Sciatic nerve (tissue), 2 donors: ENCODE measurements at regions not wholly inside any gene's neighbourhood (a gene's known extent, or its start where the extent isn't known, plus 50 kb on each side); places are given as distances from the start of the nearest gene placed in this dataset.
"Not testable (repeated sequence)": the region's sequence is repeated elsewhere in the genome, so short reads cannot be mapped to it uniquely, and the experiment has no call there.

Experiments used
- ATAC-seq: fragments of 200-7000 bp; cut with Tn5 transposase; one replicate; pipeline ENCODE4 v1.9.1; 2020; ENCODE audit warnings: mild to moderate bottlenecking, moderate library complexity
- DNase-seq: peaks from one replicate; pipeline ENCODE4 v3.0.0-alpha.2; 2020; ENCODE audit warnings: low spot score
- intact Hi-C: fragments of 100-400 bp; cut with DNase I; formaldehyde crosslinking; loops from one replicate; pipeline ENCODE4 v1.14.2; 2022
- donor health status: DM: no; HTN: no; CAD: no.
- donor health status: DM: no; HTN: no; CAD: no.

DNA sequence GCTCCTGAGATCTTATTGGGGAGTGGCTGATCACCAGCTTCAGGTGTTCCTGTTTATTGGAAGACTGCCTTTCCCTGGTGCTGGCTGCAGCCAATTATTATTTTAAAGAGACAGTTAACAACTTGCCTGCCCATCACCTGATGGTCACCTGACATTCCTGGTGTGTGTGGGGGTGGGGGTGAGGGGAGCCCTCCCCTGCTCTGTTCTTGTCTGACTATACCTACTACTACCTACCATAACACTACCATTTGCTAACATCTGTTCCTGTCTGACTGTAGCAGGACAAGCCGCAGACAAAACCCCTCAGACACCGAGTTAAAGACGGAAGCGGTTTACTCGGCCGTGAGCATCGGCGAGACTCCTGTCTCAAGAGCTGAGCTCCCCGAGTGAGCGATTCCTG, 54.9 kb upstream of the NBPF3 start:
- intact Hi-C loops, result no loop called here
- DNase-seq (no peak), ATAC-seq (no peak)

DNA sequence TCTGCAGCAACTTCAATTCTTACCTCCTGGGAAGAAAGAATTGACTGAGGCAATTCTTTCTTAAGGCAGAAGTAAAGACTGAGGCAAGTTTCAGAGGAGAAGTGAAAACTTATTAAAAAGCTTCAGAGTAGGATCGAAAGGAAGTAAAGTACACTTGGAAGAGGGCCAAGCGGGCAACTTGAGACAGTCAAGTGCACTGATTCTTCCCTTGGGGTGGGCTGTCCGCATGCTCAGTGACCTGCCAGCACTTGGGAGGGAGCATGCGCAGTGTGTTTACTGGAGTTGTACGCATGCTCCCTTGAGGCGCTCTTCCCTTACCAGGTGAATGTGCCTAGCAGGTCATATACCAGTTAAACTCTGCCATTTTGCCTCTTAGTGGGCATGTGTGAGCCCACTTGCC, 55.3 kb upstream of the NBPF3 start:
- no peak for DNase-seq
- no peak for ATAC-seq
- intact Hi-C loops, result no loop called here

DNA sequence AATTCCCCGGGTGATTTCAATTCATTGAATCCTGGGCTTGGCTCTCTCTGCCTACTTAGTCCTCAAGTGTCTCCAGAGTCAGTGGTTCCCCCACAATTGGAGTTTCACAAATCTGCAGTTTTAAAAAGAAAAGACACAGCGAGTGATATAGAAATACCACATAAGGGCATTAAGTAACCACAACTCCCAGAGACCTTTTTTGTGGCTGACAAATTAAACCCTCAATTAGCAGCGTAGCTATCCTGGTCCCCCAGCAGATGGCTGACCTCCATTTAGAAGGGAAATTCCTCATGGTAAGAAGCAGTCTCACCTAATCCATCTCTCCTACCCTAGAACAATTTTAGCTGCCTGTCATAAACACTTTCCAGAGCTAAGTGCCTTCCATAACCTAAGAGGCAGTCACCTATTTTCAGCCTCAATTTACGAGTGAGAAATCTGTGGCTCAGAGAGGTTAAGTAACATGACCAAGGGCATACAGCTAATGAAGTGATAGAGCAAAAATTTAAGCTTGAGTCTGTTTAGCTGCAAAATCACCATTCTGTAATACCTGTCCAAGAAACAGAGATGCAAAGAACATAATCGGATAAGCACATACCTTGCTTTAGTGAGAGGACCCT, 56.0 kb upstream of the NBPF3 start:
- DNase-seq (no peak), ATAC-seq (no peak)
- intact Hi-C loops, result no loop called here

DNA sequence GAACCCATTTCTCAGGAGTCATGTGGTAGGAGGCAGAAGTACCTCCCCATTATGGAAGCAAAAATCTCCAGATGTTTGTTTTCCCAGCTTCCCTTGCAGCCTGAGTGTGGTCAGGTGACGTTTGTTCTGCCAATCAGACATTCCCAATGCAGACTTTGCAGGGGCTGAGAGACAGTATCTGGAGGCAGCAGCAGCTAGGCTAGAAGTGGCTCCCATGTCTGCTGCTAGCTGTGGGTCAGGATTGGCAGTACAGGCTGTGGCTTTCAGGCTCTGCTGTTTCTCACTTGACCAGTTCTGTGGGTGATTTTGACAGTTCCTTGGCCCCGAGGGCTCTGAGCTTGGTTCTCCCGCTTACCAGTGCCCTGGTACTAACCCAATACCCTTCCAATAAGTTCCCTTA, 58.6 kb upstream of the NBPF3 start:
- DNase-seq, result no peak
- intact Hi-C loops, result no loop called here
- ATAC-seq, result no peak

DNA sequence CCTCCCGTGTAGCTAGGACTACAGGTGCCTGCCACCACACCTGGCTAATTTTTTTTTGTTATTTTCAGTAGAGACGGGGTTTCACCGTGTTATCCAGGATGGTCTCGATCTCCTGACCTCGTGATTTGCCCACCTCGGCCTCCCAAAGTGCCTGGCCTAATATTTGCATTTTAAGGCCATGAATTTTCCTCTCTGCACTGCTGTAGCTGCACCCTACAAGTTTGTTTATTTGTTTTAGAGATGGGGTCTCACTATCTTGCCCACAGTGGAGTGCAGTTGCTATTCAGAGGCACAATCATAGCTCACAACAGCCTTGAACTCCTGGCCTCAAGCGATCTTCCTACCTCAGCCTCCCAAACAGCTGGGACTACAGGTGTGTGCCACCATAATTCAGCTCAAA, 59.8 kb upstream of the NBPF3 start:
- intact Hi-C loops, DNase-seq, ATAC-seq: not testable (repeated sequence)

DNA sequence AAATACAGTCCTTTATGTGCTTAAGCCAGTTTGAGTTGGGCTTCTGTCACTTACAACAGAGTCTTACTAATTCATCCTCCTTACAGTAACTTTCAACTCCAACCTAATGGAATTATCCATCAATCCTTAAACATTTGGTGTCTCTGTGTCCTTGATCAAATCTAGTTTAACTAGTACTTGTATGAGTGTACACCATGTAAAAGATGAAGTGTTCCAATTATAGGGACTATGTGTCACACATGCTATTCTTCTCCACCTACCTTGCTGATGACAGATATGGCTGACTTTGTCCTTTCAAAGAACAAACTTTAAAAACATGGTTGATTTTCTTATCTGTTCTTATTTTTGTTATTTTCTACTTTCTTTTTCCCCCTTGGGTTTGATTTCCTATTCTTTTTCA, 60.4 kb upstream of the NBPF3 start:
- intact Hi-C loops, result no loop called here
- DNase-seq (no peak), ATAC-seq (no peak)

DNA sequence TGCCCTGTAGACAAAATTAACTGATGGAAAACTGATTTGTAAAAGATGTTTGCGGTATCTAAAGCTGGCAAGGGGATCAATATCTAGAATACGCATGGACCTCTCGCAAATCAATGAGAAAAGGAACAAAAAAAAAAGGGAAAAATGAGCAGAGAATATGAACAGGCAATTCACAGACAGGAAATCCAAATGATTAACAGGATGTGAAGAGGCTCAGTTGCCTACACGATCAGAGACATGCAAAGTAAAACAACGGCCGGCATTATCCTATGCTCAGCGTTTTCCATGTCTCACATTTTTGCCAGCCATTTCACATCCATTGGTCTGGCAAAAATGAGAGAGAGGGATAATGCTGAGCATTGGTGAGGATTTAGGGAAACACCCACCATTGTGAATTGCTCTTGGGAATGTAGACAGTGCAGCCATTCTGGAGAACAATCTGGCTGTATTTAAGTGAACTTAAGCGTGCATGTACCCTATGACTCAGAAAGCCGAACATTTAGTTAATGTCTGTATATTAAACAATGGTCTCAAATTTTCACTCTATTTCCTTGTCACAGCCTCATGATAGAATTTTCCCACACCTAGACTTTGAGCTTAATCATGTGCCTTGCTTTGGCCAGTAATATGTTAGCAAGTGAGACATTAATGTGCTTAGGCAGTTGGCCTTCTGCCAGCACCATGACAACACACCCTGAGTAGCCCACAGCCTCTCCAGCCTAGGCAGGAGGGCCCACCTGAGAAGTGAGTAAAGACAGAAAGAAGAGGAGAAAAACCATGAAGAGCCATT, 61.0 kb upstream of the NBPF3 start:
- ATAC-seq (no peak), DNase-seq (no peak)
- intact Hi-C loops, result no loop called here

DNA sequence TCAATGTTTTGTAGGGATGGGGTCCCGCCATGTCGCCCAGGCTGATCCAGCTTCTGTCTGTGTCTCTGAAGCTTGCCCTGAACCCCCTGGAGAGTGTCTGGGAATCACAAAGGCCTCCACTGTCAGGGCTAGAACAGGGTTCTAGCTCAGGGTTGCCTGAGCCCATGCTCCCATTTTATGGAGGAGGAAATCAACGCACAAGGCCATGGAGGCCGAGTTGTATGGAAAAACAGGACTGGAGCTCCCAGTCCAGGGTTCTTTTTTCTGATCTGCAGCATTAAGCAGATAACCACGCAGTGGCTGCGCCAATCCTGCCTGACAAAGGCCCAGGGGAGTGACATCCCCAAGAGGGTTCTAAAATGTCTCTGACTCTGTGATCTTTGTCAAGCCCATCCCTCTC, 67.6 kb upstream of the NBPF3 start:
- intact Hi-C loops, result no loop called here
- no peak for ATAC-seq

DNA sequence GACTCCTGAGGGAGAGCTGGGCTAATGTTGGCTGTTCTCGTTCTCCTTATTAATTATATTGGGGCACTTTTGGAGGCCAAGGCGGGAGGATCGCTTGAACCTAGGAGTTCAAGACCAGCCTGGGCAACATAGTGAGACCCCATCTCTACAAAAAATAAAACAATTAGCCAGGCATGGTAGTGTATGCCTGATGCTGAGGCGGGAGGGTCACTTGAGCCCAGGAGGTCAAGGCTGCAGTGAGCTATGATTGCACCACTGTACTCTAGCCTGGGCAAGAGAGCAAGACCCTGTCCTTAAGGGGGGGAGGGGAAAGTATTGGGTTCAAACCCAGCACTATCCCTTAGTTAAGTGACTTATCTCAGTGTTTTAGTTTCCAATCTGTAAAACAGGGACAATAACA, 70.0 kb upstream of the NBPF3 start:
- intact Hi-C loops, result loop anchor here (5.0 kb wide), 1 partner anchor 113 kb away; no protein-coding TSS in a partner anchor
- no peak for DNase-seq
- ATAC-seq, result no peak

More for the DNA sequence above, 67.6 kb upstream of the NBPF3 start:
- no peak for DNase-seq

DNA sequence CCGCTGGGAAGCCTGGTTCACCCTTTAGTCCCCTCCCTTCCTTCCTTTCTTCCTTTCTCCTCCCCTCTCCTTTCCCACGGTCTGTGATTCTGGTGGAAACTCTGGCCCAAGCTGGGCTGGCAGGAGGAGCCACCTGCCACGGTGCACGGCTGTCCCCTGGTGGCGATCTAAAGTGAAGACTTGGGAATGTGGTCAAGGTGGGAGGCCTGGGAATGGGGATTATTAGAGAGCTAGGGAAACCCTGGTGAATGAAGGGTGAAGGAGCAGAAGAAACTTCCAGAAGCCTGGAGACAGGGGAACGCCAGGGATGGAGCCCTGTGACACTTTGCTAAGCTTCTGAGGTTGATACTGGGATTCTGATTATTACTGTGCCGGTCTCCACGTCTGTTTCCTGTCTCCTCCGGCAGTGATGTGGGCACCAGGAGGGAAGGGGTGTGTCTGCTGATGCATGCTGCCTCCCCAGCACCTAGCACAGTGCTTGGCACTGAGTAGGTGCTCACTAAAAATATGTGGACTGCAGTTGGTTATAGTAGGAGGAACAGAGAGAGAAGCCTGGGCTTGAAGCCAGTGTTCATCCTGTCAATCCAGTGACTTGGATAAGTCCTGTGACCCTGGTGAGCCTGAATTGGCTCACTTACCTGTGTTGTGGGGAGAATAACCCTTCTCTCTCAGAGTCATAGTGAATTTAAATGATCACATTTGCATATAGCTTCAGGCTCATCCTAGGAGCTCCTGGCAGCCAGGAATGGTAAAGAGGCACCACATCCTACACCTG, 71.2 kb upstream of the NBPF3 start:
- DNase-seq (peak; percentile 88), ATAC-seq (peak; percentile 96)
- intact Hi-C loops, result loop anchor here (5.0 kb wide), 1 partner anchor 111 kb away; no protein-coding TSS in a partner anchor

DNA sequence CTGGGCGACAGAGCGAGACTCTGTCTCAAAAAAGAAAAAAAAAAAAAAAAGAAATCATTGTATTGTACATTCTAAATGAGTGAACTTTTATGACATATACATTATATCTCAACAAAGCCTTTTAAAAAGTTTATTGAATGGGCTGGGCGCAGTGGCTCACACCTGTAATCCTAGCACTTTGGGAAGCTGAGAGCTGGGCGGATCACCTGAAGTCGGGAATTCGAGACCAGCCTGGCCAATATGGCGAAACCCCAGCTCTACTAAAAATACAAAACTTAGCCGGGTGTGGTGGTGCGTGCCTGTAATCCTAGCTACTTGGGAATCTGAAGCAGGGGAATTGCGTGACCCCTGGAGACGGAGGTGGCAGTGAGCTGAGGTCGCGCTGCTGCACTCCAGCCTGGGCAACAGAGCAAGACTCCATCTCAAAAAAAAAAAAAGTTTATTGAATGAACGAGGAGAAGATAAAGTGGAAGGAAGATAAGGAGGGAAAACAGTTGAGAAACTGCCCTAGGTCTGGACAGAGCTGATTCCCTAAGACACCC, 71.9 kb upstream of the NBPF3 start:
- DNase-seq, ATAC-seq: not testable (repeated sequence)
- intact Hi-C loops, result loop anchor here (5.0 kb wide), 1 partner anchor 111 kb away; no protein-coding TSS in a partner anchor

DNA sequence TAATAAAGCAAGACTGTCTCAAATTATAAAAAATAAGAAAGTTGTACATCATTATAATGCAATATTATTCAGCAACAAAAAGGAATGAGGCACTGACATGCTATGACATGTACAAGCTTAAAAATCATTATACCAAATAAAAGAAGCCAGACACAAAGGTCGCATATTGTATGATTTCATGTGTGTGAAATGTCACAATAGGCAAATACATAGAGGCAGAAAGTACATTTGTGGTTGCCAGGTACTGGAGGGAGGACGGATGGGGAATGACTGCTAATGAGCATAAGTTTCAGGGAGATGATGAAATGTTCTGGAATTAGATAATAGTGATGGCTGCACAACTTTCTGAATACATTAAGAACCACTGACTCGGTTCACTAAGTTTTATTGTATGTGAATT, 73.6 kb upstream of the NBPF3 start:
- no peak for ATAC-seq
- intact Hi-C loops, result loop anchor here (5.0 kb wide), 1 partner anchor 109 kb away; no protein-coding TSS in a partner anchor
- DNase-seq, result no peak

DNA sequence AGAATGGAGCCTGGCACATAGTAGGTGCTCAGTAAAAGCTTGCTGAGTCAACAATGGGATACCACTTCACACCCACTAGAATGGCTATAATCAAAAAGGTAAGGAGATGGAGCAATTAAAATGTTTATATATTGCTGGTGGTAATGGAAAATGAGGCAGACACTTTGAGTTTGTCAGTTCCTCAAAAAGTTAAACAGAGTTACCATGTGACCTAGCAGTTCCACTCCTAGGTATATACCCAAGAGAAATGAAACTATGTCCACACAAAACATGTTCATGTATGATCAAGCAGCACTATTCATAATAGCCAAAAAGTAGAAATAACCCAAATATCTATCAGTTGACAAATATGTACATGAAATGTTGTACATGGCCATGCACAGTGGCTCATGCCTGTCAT, 74.8 kb upstream of the ECE1 start:
- intact Hi-C loops, result loop anchor here (5.0 kb wide), 1 partner anchor 108 kb away; no protein-coding TSS in a partner anchor
- DNase-seq (no peak), ATAC-seq (no peak)

DNA sequence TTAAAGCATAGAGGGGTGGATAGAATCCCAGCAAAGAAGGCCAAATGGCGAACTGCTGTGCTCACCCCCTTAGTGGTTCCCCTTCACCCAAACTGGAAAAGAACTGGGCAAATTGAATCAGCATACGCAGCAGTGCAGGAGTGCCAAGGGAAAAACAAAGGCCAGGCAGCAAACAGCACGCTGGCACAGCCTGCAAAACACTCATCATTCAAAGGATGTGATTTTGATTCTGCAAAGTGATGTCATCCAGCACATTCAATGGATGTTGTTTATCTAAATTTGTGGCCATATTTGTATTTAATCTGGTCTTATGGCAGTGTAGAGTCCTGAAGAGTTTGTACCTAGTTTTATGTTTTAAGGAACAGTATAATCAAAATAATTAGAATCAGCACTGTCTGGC, 71.8 kb upstream of the ECE1 start:
- DNase-seq, result no peak
- no peak for ATAC-seq
- intact Hi-C loops, result no loop called here

DNA sequence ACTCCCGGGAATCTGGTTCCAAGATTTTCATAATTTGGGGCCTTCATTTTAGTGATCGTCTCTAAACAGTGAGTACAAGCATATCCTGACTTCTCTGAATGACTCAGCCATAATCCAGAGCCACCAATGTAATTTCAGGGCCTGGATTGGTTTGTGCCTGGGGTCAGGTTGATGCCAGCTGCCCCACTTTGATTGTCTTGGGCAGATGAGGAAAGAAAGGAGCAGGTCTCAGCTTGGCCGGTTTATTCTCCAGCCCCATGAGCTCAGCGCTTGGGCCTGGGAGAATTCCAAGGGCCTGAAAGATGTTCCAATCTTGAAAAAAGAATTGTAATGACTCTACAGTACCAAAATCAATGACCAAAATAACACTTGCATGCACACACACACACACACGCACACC, 71.2 kb upstream of the ECE1 start:
- intact Hi-C loops, result no loop called here
- DNase-seq (no peak), ATAC-seq (no peak)

DNA sequence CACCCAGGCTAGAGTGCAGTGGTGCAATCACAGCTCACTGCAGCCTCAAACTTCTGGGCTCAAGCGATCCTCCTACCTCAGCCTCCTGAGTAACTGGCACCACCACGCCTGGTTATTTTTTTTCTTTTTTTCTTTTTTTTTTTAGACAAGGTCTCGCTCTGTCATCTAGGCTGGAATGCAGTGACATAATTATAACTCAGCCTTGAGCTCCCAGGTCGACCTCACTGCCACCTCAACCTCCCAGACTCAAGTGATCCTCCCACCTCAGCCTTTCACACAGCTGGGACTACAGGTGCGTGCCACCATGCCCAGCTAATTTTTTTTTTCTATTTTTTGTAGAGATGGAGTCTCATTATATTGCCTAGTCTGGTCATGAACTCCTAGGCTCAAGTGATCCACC, 66.9 kb upstream of the ECE1 start:
- DNase-seq (no peak), ATAC-seq (no peak)
- intact Hi-C loops, result no loop called here

DNA sequence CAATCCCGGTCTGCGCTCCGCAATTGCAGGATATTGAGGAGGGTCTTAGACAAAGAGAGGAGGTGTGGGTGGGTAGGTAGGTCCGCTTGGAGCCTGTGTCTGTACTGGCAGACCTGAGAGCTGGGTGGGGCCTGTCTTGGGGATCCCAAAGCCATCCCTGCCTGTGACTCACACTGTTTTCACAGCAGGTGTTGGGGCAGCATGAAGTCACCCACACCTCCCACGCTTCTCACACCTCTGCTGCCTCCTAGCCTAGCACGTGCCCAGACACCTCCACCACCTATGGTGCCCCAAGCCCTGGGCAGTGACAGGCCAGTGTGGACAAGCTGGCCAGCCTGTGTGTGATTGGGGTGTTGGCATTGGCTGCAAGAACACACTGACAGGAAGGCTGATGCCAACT, 65.7 kb upstream of the ECE1 start:
- DNase-seq (no peak), ATAC-seq (no peak)
- intact Hi-C loops, result no loop called here

DNA sequence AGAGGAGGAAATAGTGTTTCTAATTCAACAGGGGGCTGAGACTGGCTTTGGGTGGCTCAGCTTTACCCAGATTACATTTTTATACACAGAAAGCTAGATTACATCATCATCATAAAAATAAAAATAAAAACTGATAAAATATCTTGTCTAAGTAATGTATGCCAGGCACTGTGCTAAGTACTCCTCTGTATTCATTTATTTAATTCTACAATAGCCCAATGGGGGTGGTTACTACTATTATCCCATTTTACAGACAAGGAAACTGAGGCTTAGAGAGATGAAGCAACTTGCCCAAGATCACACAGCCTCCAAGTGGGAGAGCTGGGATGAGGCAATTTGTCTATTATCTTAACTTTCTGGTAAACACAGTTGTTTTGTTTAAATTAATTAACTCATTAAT, 62.3 kb upstream of the ECE1 start:
- ATAC-seq (no peak), DNase-seq (no peak)
- intact Hi-C loops, result no loop called here

DNA sequence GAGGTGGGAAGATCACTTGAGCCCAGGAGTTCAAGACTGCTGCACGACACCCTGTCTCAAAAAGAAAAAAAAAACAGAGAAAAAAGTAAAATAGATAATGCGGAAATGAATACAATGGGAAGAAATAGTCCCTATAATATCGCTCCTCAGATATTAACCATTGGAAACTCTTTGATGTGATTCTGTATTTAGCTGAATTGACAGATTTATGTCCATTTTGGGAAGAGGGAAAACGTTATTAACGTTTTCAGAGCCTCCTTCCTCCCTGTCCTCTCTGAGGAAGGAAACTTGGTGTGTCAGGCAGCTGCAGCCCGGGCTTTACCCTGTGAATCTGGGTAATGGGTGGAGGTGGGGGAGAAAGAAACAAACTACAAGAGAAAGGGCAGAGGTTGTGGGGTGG, 61.6 kb upstream of the ECE1 start:
- ATAC-seq, result no peak
- intact Hi-C loops, result no loop called here
- DNase-seq, result no peak
